ENCODE measurements at regions not wholly inside any gene's neighbourhood (a gene's known extent, or its start where the extent isn't known, plus 50 kb on each side); places are given as distances from the start of the nearest gene placed in this dataset.

DNA sequence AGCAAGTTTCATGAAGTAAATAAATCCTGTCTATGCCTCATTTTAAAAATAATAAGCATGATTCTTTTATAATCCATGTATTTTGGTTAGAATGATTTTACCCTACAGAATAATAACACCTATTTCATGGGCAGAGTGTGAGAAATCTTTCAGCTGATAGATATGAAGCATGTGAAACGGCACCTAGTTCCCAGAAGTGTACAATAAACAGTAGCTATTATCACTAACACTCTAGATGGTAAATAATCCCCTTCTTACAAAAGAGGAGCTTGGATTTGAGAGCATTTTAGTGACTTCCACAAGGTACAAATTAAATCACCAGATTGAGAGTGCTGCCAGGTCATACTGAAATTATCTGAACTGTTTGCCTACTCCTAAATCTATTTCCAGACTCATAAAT is 95.3 kb upstream of the NRIP1 start (continued):
- TF ChIP-seq POLR2AphosphoS5 (IDR thresholded peaks at IDR 0.05; ENCODE audit: control insufficient read depth, insufficient read depth, low read depth, low read length) (no peak), CBX3 (IDR thresholded peaks at IDR 0.05; ENCODE audit: borderline replicate concordance in 1 of 2, low read length in 2 of 2) (no peak), CBX1 (IDR thresholded peaks at IDR 0.05; ENCODE audit: low read depth) (no peak)
- TF ChIP-seq, protein P1, sequence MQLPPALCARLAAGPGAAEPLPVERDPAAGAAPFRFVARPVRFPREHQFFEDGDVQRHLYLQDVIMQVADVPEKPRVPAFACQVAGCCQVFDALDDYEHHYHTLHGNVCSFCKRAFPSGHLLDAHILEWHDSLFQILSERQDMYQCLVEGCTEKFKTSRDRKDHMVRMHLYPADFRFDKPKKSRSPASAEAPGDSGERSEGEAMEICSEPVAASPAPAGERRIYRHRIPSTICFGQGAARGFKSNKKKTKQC (CRISPR knock-in tag; IDR thresholded peaks at IDR 0.05), result no peak
- TF ChIP-seq, protein P2, sequence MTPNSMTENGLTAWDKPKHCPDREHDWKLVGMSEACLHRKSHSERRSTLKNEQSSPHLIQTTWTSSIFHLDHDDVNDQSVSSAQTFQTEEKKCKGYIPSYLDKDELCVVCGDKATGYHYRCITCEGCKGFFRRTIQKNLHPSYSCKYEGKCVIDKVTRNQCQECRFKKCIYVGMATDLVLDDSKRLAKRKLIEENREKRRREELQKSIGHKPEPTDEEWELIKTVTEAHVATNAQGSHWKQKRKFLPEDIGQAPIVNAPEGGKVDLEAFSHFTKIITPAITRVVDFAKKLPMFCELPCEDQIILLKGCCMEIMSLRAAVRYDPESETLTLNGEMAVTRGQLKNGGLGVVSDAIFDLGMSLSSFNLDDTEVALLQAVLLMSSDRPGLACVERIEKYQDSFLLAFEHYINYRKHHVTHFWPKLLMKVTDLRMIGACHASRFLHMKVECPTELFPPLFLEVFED (CRISPR knock-in tag; conservative IDR thresholded peaks at IDR 0.05), result no peak
- TF ChIP-seq, protein P3, sequence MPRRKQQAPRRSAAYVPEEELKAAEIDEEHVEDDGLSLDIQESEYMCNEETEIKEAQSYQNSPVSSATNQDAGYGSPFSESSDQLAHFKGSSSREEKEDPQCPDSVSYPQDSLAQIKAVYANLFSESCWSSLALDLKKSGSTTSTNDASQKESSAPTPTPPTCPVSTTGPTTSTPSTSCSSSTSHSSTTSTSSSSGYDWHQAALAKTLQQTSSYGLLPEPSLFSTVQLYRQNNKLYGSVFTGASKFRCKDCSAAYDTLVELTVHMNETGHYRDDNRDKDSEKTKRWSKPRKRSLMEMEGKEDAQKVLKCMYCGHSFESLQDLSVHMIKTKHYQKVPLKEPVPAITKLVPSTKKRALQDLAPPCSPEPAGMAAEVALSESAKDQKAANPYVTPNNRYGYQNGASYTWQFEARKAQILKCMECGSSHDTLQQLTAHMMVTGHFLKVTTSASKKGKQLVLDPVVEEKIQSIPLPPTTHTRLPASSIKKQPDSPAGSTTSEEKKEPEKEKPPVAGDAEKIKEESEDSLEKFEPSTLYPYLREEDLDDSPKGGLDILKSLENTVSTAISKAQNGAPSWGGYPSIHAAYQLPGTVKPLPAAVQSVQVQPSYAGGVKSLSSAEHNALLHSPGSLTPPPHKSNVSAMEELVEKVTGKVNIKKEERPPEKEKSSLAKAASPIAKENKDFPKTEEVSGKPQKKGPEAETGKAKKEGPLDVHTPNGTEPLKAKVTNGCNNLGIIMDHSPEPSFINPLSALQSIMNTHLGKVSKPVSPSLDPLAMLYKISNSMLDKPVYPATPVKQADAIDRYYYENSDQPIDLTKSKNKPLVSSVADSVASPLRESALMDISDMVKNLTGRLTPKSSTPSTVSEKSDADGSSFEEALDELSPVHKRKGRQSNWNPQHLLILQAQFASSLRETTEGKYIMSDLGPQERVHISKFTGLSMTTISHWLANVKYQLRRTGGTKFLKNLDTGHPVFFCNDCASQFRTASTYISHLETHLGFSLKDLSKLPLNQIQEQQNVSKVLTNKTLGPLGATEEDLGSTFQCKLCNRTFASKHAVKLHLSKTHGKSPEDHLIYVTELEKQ (CRISPR knock-in tag; IDR thresholded peaks at IDR 0.05), result no peak
